AG10803 (cell line): ENCODE measurements at regions not wholly inside any gene's neighbourhood (a gene's known extent, or its start where the extent isn't known, plus 50 kb on each side); places are given as distances from the start of the nearest gene placed in this dataset.

Source experiments
- DNase-seq: peaks from one replicate; pipeline ENCODE4 v3.0.0; 2010; ENCODE audit warnings: low read depth
- H3K4me3 ChIP-seq: 2 replicates; pipeline ENCODE4 v1.5.1; 2011; ENCODE audit warnings: mild to moderate bottlenecking, low read length, control low read depth
- TF ChIP-seq, protein P1 (sequence below): conservative IDR thresholded peaks from 2 replicates; pipeline ENCODE4 v1.5.1; 2011; ENCODE audit warnings: mild to moderate bottlenecking, low read length, control low read depth, inconsistent platforms

DNA sequence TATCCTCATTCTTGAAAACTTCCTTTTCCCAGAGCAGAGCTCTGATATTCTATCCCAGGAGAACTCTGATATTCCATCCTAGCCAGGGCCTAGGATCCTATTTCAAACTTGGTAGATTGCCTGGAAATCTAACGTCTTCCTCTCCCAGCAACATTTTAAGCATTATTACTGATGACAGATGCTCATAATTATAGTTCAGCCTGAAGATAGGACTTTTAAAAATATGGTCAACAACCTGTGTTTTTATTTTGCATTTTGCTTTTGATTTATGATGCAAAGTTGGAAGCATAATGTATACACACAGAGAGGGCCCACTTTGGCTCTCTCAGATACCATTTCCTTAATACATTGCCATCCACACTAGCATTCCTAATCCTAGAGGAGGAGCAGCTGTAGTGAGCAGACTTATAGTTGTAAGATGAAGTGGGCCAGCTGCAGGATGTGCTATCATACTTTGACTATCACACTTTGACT, 457.4 kb upstream of the TPK1 start:
- no peak for DNase-seq
- H3K4me3 ChIP-seq, result no peak overlapping the region
- TF ChIP-seq, protein P1, sequence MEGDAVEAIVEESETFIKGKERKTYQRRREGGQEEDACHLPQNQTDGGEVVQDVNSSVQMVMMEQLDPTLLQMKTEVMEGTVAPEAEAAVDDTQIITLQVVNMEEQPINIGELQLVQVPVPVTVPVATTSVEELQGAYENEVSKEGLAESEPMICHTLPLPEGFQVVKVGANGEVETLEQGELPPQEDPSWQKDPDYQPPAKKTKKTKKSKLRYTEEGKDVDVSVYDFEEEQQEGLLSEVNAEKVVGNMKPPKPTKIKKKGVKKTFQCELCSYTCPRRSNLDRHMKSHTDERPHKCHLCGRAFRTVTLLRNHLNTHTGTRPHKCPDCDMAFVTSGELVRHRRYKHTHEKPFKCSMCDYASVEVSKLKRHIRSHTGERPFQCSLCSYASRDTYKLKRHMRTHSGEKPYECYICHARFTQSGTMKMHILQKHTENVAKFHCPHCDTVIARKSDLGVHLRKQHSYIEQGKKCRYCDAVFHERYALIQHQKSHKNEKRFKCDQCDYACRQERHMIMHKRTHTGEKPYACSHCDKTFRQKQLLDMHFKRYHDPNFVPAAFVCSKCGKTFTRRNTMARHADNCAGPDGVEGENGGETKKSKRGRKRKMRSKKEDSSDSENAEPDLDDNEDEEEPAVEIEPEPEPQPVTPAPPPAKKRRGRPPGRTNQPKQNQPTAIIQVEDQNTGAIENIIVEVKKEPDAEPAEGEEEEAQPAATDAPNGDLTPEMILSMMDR, result no peak

DNA sequence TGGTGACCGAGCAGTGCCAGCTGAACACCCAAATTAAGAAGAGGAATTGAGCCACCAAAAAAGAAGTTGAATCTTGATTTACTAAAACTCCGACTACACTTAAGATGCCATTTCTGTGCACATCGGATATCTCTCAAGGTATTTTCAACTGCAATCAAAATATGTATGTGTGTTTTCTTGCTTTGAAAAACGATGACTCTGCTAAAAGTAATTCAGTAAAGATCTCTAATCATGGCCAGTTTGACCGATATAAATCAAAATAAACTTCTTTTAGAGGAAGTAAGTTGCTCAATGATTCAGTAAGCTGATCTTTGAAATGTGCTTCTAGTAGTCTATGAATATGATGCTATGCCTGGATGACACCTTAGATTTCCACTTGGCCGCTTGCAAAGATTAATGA, 453.5 kb upstream of the TPK1 start:
- no peak overlapping the region for H3K4me3 ChIP-seq
- no peak for DNase-seq
- TF ChIP-seq, protein P1, result no peak

DNA sequence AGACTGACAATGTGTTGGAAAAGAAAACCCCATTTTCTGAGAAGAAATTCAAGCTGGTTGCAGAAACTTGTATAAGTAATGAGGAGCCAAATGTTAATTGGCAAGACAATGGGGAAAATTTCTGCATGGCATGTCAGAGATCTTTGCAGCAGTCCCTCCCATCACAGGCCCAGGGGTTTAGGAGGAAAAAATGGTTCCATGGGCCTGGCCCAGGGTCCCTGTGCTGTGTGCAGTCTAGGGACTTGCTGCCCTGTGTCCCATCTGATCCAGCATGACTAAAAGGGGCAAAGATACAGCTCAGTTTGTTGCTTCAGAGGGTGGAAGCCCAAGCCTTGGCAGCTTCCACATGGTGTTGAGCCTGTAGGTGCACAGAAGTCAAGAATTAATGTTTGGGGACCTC, 440.3 kb upstream of the TPK1 start:
- no peak for DNase-seq
- TF ChIP-seq, protein P1, result no peak
- H3K4me3 ChIP-seq, result no peak overlapping the region

DNA sequence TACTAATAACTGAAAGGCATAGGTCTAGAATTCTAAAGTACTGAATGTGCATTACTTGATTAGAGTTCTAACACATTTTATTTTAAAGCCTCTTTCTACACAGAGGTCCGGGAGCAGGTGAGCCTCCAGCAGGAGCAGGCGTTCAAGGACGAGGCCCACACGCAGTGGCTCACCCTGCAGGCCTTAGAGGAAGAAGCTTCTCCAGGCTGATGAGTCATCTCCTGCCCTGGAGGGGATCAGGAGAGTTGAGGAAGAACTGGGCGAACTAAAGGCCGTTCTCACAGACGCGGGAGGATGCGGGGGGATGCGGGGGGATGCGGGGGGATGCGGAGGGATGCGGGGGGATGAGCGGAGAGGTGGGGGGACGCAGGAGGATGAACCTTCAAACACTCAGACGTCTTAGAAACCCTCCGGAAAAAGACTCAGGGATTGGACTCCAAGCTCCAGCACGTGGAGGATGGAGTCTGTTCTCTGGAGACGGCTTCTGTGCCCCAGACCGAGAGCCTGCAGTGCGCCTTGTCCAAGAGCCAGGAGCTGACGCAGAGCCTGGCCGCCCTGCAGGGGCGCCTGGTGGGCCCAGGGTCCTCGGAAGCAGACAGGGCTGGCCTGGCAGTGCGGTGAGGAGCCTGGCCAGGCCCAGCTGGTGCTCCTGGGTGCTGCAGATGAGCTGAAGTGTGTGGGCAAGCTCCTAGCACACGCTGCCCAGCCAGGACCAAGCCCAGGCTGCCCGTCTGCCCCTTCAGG, 433.7 kb upstream of the TPK1 start:
- H3K4me3 ChIP-seq, result no peak overlapping the region
- DNase-seq, result no peak
- TF ChIP-seq, protein P1, result no peak

DNA sequence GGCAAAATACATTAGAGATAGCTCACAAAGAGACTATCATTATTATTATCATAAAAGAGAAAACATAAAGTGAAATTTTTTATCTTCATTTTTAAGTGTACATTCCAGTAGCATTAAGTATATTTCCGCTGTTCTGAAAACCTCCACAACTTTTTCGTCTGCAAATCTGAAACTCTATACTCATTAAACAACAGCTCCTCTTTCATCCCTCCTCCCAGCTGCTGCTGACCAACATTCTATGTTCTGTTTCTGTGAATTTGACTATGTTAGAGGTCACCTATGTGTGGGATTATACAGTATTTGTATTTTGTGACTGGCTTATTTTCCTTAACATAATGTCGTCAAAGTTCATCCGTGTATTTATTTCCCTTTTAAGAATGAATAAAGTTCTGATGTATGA, 429.3 kb upstream of the TPK1 start:
- no peak for DNase-seq
- H3K4me3 ChIP-seq, result no peak overlapping the region
- TF ChIP-seq, protein P1, result no peak

DNA sequence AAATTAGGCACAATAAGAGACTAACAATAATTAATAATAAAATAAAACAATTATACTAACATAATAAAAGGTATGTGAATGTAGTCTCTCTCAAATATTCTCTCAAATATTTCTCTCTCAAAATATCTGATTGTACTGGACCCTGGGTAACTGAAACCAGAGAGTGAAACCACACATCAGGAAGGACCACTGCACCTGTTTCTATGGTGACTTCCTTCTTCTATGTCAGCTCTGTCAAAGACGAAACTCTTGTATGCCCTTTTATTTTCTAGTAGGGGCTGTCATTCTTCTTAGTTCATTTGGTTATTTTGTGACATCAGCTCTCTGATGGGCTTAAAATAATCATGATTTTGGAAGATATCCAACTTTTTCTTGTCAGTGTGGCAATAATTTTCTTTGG, 428.0 kb upstream of the TPK1 start:
- no peak for DNase-seq
- no peak overlapping the region for H3K4me3 ChIP-seq
- TF ChIP-seq, protein P1, result no peak

DNA sequence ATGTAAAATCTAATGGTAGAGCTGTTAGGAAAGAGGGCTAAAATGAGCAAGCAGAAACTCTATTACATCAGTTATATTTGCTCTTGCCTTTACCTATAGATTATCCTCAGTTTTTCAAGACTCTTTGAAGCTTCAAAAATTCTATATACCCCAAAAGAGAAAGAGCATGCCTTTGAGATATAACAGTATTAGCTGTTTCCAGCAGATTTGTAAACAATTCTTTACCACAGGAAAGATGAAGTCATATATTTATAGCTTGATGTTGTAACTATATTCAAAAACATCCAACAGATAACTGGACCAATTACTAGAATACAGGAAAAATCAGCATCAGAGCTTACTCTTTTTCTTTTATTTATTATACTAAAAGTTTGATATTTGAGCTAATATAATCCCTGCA, 416.2 kb upstream of the TPK1 start:
- DNase-seq, result no peak
- TF ChIP-seq, protein P1, result no peak
- no peak overlapping the region for H3K4me3 ChIP-seq
